GM21717 (cell line): ENCODE measurements at regions not wholly inside any gene's neighbourhood (a gene's known extent, or its start where the extent isn't known, plus 50 kb on each side); places are given as distances from the start of the nearest gene placed in this dataset.
A peak's percentile ranks its signal among the peaks of the same experiment; 100 is the strongest.

ENCODE experiments used
- ATAC-seq: cut with Tn5 transposase; IDR thresholded peaks from one replicate; pipeline ENCODE4 v1.9.1; 2021; ENCODE audit warnings: mild to moderate bottlenecking, moderate library complexity; ENCODE audit not compliant: unreplicated experiment

GRCh38 chr5:112648264-112648663 is 89.4 kb upstream of the APC start:
- no peak for ATAC-seq

- ATAC-seq, result no peak
Measured at GRCh38 chr5:112649882-112650281, 87.8 kb upstream of the APC start.

GRCh38 chr5:112653638-112654205 is 84.0 kb upstream of the APC start:
- no peak for ATAC-seq

GRCh38 chr5:112655513-112655912 is 82.2 kb upstream of the APC start:
- no peak for ATAC-seq

GRCh38 chr5:112656451-112656850 is 81.2 kb upstream of the APC start:
- ATAC-seq, result no peak

- no peak for ATAC-seq
Measured at GRCh38 chr5:112657804-112658203, 79.9 kb upstream of the APC start.

- no peak for ATAC-seq
Measured at GRCh38 chr5:112660359-112660758, 77.3 kb upstream of the APC start.

GRCh38 chr5:112663146-112663545 is 74.5 kb upstream of the APC start:
- no peak for ATAC-seq

- ATAC-seq, result no peak
Measured at GRCh38 chr5:112668016-112668415, 69.7 kb upstream of the APC start.

- ATAC-seq, result no peak
Measured at GRCh38 chr5:112668911-112669310, 68.8 kb upstream of the APC start.

- ATAC-seq, result no peak
Measured at GRCh38 chr5:112669328-112669963, 68.2 kb upstream of the APC start.

GRCh38 chr5:112671687-112672086 is 66.0 kb upstream of the APC start:
- no peak for ATAC-seq

GRCh38 chr5:112681481-112681908 is 56.2 kb upstream of the APC start:
- peak; percentile 69 for ATAC-seq

- ATAC-seq, result no peak
Measured at GRCh38 chr5:112682621-112683061, 55.0 kb upstream of the APC start.

- ATAC-seq, result no peak
Measured at GRCh38 chr5:112684121-112684520, 53.6 kb upstream of the APC start.

GRCh38 chr5:112684737-112685136 is 52.9 kb upstream of the APC start:
- no peak for ATAC-seq

- no peak for ATAC-seq
Measured at GRCh38 chr5:112685386-112685785, 52.3 kb upstream of the APC start.

GRCh38 chr5:112685931-112686330 is 51.8 kb upstream of the APC start:
- ATAC-seq, result no peak

GRCh38 chr5:112686675-112687074 is 51.0 kb upstream of the APC start:
- no peak for ATAC-seq

- no peak for ATAC-seq
Measured at GRCh38 chr5:112687306-112687705, 50.4 kb upstream of the APC start.
